ENCODE measurements at regions not wholly inside any gene's neighbourhood (a gene's known extent, or its start where the extent isn't known, plus 50 kb on each side); places are given as distances from the start of the nearest gene placed in this dataset.

- TF ChIP-seq CTCF (IDR thresholded peaks at IDR 0.05): no peak
- no peak for TF ChIP-seq GABPA (IDR thresholded peaks at IDR 0.05; ENCODE audit: low read depth)
- TF ChIP-seq MAX (IDR thresholded peaks at IDR 0.05; ENCODE audit: low read depth): no peak
- no peak for TF ChIP-seq ELF1 (IDR thresholded peaks at IDR 0.05)
- TF ChIP-seq YY1 (IDR thresholded peaks at IDR 0.05; ENCODE audit: low read depth): no peak
- no peak for TF ChIP-seq RAD21 (IDR thresholded peaks at IDR 0.05; ENCODE audit: low read length)
- no peak for TF ChIP-seq SMC3 (IDR thresholded peaks at IDR 0.05; ENCODE audit: low read depth, low read length)
- TF ChIP-seq EP300 (IDR thresholded peaks at IDR 0.05; ENCODE audit: borderline replicate concordance in 1 of 2, low read depth in 1 of 2, low read length in 1 of 2): no peak
- no peak for TF ChIP-seq MEF2A (IDR thresholded peaks at IDR 0.05; ENCODE audit: borderline replicate concordance, low read depth)
- no peak for TF ChIP-seq POLR2AphosphoS5 (IDR thresholded peaks at IDR 0.05; ENCODE audit: low read depth, low read length)
- no peak for TF ChIP-seq IRF3 (IDR thresholded peaks at IDR 0.05; ENCODE audit: low read depth, low read length)
- no peak for TF ChIP-seq GATA2 (CRISPR knock-in tag; IDR thresholded peaks at IDR 0.05)
Measured at GRCh38 chr3:43892061-43892460, 201.3 kb downstream of the ABHD5 start.
